ENCODE measurements at regions not wholly inside any gene's neighbourhood (a gene's known extent, or its start where the extent isn't known, plus 50 kb on each side); places are given as distances from the start of the nearest gene placed in this dataset.

- no peaks in the 10 kb centered on the region for H3K27me3 ChIP-seq (ENCODE audit: insufficient read depth, low read length)
- H4K91ac ChIP-seq (ENCODE audit: insufficient read length, low read depth, low read length) = no peak overlapping the region
- no peak overlapping the region for H3K23ac ChIP-seq (ENCODE audit: insufficient read length, low read depth, low read length)
- H3K4me2 ChIP-seq (ENCODE audit: insufficient read depth, insufficient read length, low read length) = no peak overlapping the region
- no peak overlapping the region for H2AK5ac ChIP-seq (ENCODE audit: insufficient read length, low read length)
- no peak overlapping the region for H3K9ac ChIP-seq (ENCODE audit: extremely low read depth, insufficient read length, low read length)
- H3K79me1 ChIP-seq (ENCODE audit: insufficient read depth, low read depth, low read length, poor library complexity, severe bottlenecking) = no peaks in the 10 kb centered on the region
- no peak overlapping the region for H2BK20ac ChIP-seq (ENCODE audit: low read depth, low read length, poor library complexity, severe bottlenecking)
- H2BK120ac ChIP-seq (ENCODE audit: low read depth, low read length, poor library complexity, severe bottlenecking) = no peak overlapping the region
- H2BK5ac ChIP-seq (ENCODE audit: insufficient read length, low read length) = no peak overlapping the region
- H3K79me2 ChIP-seq (ENCODE audit: insufficient read depth, low read length) = no peaks in the 10 kb centered on the region
- peaks cover 18 to 19% of the 10 kb centered on the region in 2 experiments for H3K4me1 Mint-ChIP-seq
- H3T11ph ChIP-seq (ENCODE audit: low read length) = no peak overlapping the region
- no peak overlapping the region for H4K8ac ChIP-seq (replicated peaks; ENCODE audit: insufficient read length, low read depth, low read length)
- no peak overlapping the region for H3K18ac ChIP-seq (ENCODE audit: insufficient read length, low read depth, low read length)
- no peaks in the 10 kb centered on the region for H3K9me3 ChIP-seq (ENCODE audit: control insufficient read depth, low read depth, low read length)
- H3K14ac ChIP-seq (ENCODE audit: insufficient read depth, low read length) = no peak overlapping the region
- no peak for DNase-seq
- no peak for TF ChIP-seq CTCF (conservative IDR thresholded peaks at IDR 0.05)
- H3K9me3 Mint-ChIP-seq = peaks cover 0 to 7% of the 10 kb centered on the region in 2 experiments; a peak in 3 of 5 replicates
- H3K27ac Mint-ChIP-seq = no peak overlapping the region
- H3K23me2 ChIP-seq (ENCODE audit: insufficient read length, low read depth, low read length, poor library complexity, severe bottlenecking) = no peaks in the 10 kb centered on the region
- no peaks in the 10 kb centered on the region for H3K27me3 Mint-ChIP-seq (ENCODE audit: low read depth)
- H3K4me3 Mint-ChIP-seq = no peak overlapping the region
- no peak overlapping the region for H2BK12ac ChIP-seq (ENCODE audit: insufficient read length, low read depth, low read length)
- H3K56ac ChIP-seq (ENCODE audit: insufficient read length, low read depth, low read length) = no peak overlapping the region
- H3K4ac ChIP-seq (ENCODE audit: low read depth, low read length) = no peak overlapping the region
- H4K5ac ChIP-seq (ENCODE audit: insufficient read length, low read depth, low read length) = no peak overlapping the region
- peaks cover 3% of the 10 kb centered on the region; the same call in 1 of the 2 replicates for H3K4me1 ChIP-seq (ENCODE audit: insufficient read depth, low read length)
- no peak overlapping the region for H3K27ac ChIP-seq (ENCODE audit: insufficient read length, low read depth, low read length)
- H4K20me1 ChIP-seq (ENCODE audit: control insufficient read depth, insufficient read depth, insufficient read length) = no peaks in the 10 kb centered on the region
- WGBS (ENCODE audit: extremely low coverage, insufficient read length, low lambda C conversion rate) = no CpG with 5 or more reads among the region's 1 CpG
- no peak overlapping the region for H2AFZ ChIP-seq (ENCODE audit: low read length)
- H3K36me3 Mint-ChIP-seq (ENCODE audit: insufficient read depth in 1 of 3, low read depth in 3 of 3) = peaks cover 0 to 12% (median 2%) of the 10 kb centered on the region in 3 experiments; a peak in 3 of 7 replicates
- no peak overlapping the region for H2BK15ac ChIP-seq (ENCODE audit: low read depth, low read length)
These were observed 1050.3 kb upstream of the MAP3K7 start for GRCh38 chr6:91637217-91637616.

Measured in H9 (cell line).